ENCODE measurements at regions not wholly inside any gene's neighbourhood (a gene's known extent, or its start where the extent isn't known, plus 50 kb on each side); places are given as distances from the start of the nearest gene placed in this dataset.

- no peak for DNase-seq (ENCODE audit: low read depth, low spot score)
Measured at GRCh38 chr10:4691301-4691700, 134.7 kb upstream of the AKR1E2 start.

GRCh38 chr10:4688601-4689000, 137.4 kb upstream of the AKR1E2 start:
- no peak for DNase-seq (ENCODE audit: low read depth, low spot score)

GRCh38 chr10:4688168-4688567, 137.8 kb upstream of the AKR1E2 start:
- no peak for DNase-seq (ENCODE audit: low read depth, low spot score)

GRCh38 chr10:4687397-4687796, 138.6 kb upstream of the AKR1E2 start:
- no peak for DNase-seq (ENCODE audit: low read depth, low spot score)

GRCh38 chr10:4686644-4686996, 139.4 kb upstream of the AKR1E2 start:
- DNase-seq (ENCODE audit: low read depth, low spot score) = no peak

GRCh38 chr10:4685904-4686643, 139.9 kb upstream of the AKR1E2 start:
- no peak for DNase-seq (ENCODE audit: low read depth, low spot score)

GRCh38 chr10:4685491-4685890, 140.5 kb upstream of the AKR1E2 start:
- no peak for DNase-seq (ENCODE audit: low read depth, low spot score)

GRCh38 chr10:4684434-4684833, 141.6 kb upstream of the AKR1E2 start:
- no peak for DNase-seq (ENCODE audit: low read depth, low spot score)

GRCh38 chr10:4683838-4684237, 142.2 kb upstream of the AKR1E2 start:
- no peak for DNase-seq (ENCODE audit: low read depth, low spot score)

- DNase-seq (ENCODE audit: low read depth, low spot score) = no peak
Measured at GRCh38 chr10:4683137-4683536, 142.9 kb upstream of the AKR1E2 start.

- DNase-seq (ENCODE audit: low read depth, low spot score) = no peak
Measured at GRCh38 chr10:4678951-4679671, 146.9 kb upstream of the AKR1E2 start.

- no peak for DNase-seq (ENCODE audit: low read depth, low spot score)
Measured at GRCh38 chr10:4678023-4678950, 147.7 kb upstream of the AKR1E2 start.

- no peak for DNase-seq (ENCODE audit: low read depth, low spot score)
Measured at GRCh38 chr10:4677296-4678021, 148.5 kb upstream of the AKR1E2 start.

- no peak for DNase-seq (ENCODE audit: low read depth, low spot score)
Measured at GRCh38 chr10:4676566-4676965, 149.4 kb upstream of the AKR1E2 start.

- DNase-seq (ENCODE audit: low read depth, low spot score) = no peak
Measured at GRCh38 chr10:4675808-4676207, 150.2 kb upstream of the AKR1E2 start.

GRCh38 chr10:4673279-4674040, 152.5 kb upstream of the AKR1E2 start:
- no peak for DNase-seq (ENCODE audit: low read depth, low spot score)

GRCh38 chr10:4672201-4672600, 153.8 kb upstream of the AKR1E2 start:
- DNase-seq (ENCODE audit: low read depth, low spot score) = no peak

- DNase-seq (ENCODE audit: low read depth, low spot score) = no peak
Measured at GRCh38 chr10:4671451-4672145, 154.4 kb upstream of the AKR1E2 start.

- no peak for DNase-seq (ENCODE audit: low read depth, low spot score)
Measured at GRCh38 chr10:4670737-4671136, 155.3 kb upstream of the AKR1E2 start.

GRCh38 chr10:4669585-4669984, 156.4 kb upstream of the AKR1E2 start:
- DNase-seq (ENCODE audit: low read depth, low spot score) = no peak

Measured in activated naive CD8-positive, alpha-beta T cell treated with anti-CD3 and anti-CD28 coated beads, Interleukin-2, amount 50 U/mL, for 16 hours (primary cell).